ENCODE measurements at regions not wholly inside any gene's neighbourhood (a gene's known extent, or its start where the extent isn't known, plus 50 kb on each side); places are given as distances from the start of the nearest gene placed in this dataset.

- no peak for TF ChIP-seq CTCF (IDR thresholded peaks at IDR 0.05)
- WGBS, 2 donors, result 84 to 96% methylated on average over 1 of the region's 1 CpG
- ATAC-seq, result no peak
- Histone ChIP-seq H3K9me3 (no peaks in the 10 kb centered on the region), H3K4me1 (no peaks in the 10 kb centered on the region), H3K36me3 (no peaks in the 10 kb centered on the region), H3K27ac (no peak overlapping the region), H3K27me3 (peaks cover 0 to 27% (median 5%) of the 10 kb centered on the region in 4 donors), H3K4me3 (no peak overlapping the region)
- no peak for DNase-seq
- intact Hi-C loops (cut with DNase I), result no loop called here
- no peak for FAIRE-seq
Measured at GRCh38 chr6:27766405-27766804, 145.8 kb downstream of the OR2B2 start.

- no peak overlapping the region for H3K27ac ChIP-seq
- DNase-seq (no peak), FAIRE-seq (no peak), ATAC-seq (no peak)
- no peak for TF ChIP-seq CTCF (IDR thresholded peaks at IDR 0.05)
- no peaks in the 10 kb centered on the region for H3K36me3 ChIP-seq
- H3K4me1 ChIP-seq, result no peaks in the 10 kb centered on the region
- H3K27me3 ChIP-seq, result peaks cover 0 to 28% (median 2%) of the 10 kb centered on the region in 4 donors
- intact Hi-C loops (cut with DNase I), result no loop called here
- no peak overlapping the region for H3K4me3 ChIP-seq
- no peaks in the 10 kb centered on the region for H3K9me3 ChIP-seq
Measured at GRCh38 chr6:27765028-27765590, 147.1 kb downstream of the OR2B2 start.

GRCh38 chr6:27761391-27761790 lies 150.8 kb downstream of the OR2B2 start:
- WGBS, 2 donors, result 39 to 55% methylated on average over 7 of the region's 7 CpGs
- no peak for FAIRE-seq
- intact Hi-C loops (cut with DNase I), result no loop called here

GRCh38 chr6:27760464-27760863 lies 151.7 kb downstream of the OR2B2 start:
- intact Hi-C loops (cut with DNase I), result no loop called here
- DNase-seq, result no peak
- no peak for TF ChIP-seq CTCF (IDR thresholded peaks at IDR 0.05)
- no peak overlapping the region for H3K4me3 ChIP-seq
- FAIRE-seq, result no peak
- no peak for ATAC-seq
- H3K27me3 ChIP-seq, result peaks cover 0 to 28% (median 2%) of the 10 kb centered on the region in 4 donors
- 59 to 65% methylated on average over 2 of the region's 2 CpGs for WGBS, 2 donors
- no peaks in the 10 kb centered on the region for H3K36me3 ChIP-seq
- H3K27ac ChIP-seq, result no peak overlapping the region
- no peaks in the 10 kb centered on the region for H3K4me1 ChIP-seq
- H3K9me3 ChIP-seq, result no peaks in the 10 kb centered on the region

More at GRCh38 chr6:27761391-27761790, 150.8 kb downstream of the OR2B2 start:
- Histone ChIP-seq H3K36me3 (no peaks in the 10 kb centered on the region), H3K27ac (no peak overlapping the region), H3K4me1 (no peaks in the 10 kb centered on the region), H3K27me3 (peaks cover 0 to 28% (median 2%) of the 10 kb centered on the region in 4 donors), H3K9me3 (no peaks in the 10 kb centered on the region), H3K4me3 (no peak overlapping the region)
- TF ChIP-seq CTCF (IDR thresholded peaks at IDR 0.05), result no peak
- DNase-seq (no peak), ATAC-seq (no peak)

GRCh38 chr6:27759930-27760329 lies 152.3 kb downstream of the OR2B2 start:
- intact Hi-C loops (cut with DNase I), result no loop called here
- 65 to 67% methylated on average over 1 of the region's 1 CpG for WGBS, 2 donors
- DNase-seq (no peak), ATAC-seq (no peak), FAIRE-seq (no peak)
- H3K27me3 ChIP-seq, result peaks cover 0 to 28% (median 2%) of the 10 kb centered on the region in 4 donors
- H3K36me3 ChIP-seq, result no peaks in the 10 kb centered on the region
- H3K4me3 ChIP-seq, result no peak overlapping the region
- no peak for TF ChIP-seq CTCF (IDR thresholded peaks at IDR 0.05)
- no peaks in the 10 kb centered on the region for H3K4me1 ChIP-seq
- no peak overlapping the region for H3K27ac ChIP-seq
- no peaks in the 10 kb centered on the region for H3K9me3 ChIP-seq

Data from pancreas (tissue), 10 donors.